OCI-LY7 (cell line): ENCODE measurements at regions not wholly inside any gene's neighbourhood (a gene's known extent, or its start where the extent isn't known, plus 50 kb on each side); places are given as distances from the start of the nearest gene placed in this dataset.

ENCODE experiments used
- BruUV-seq: library from RNA; stranded (reverse); fragments of 400-500 nt; replicated peaks from 2 replicates; lab custom pipeline; 2021; lab: Mats Ljungman, UMichigan
- CTCF ChIA-PET: fragments of 300-600 bp; sonication (Branson Sonifier 250); formaldehyde crosslinking; loops from one replicate; lab custom pipeline; 2022; ENCODE audit warnings: antibody characterized with exemption; ENCODE audit not compliant: unreplicated experiment; lab: Charles Lee
- POLR2A ChIA-PET: fragments of 300-600 bp; sonication (Branson Sonifier 250); formaldehyde crosslinking; loops from one replicate; lab custom pipeline; 2022; ENCODE audit warnings: antibody characterized with exemption; lab: Charles Lee
- DNase-seq: peaks from one replicate; pipeline ENCODE4 v3.0.0-alpha.2; 2015; ENCODE audit warnings: low spot score
- H2AFZ ChIP-seq: fragments of 200-600 bp; sonication (generic), shearing (Covaris generic); 2 replicates; pipeline ENCODE4 v1.6.1; 2014; ENCODE audit warnings: mild to moderate bottlenecking, antibody characterized with exemption, low read length, moderate library complexity
- H3K27ac ChIP-seq: fragments of 200-600 bp; sonication (generic); 2 replicates; pipeline ENCODE4 v1.5.1; 2014; ENCODE audit warnings: mixed run types, low read depth, mild to moderate bottlenecking, moderate library complexity, low read length, inconsistent platforms; ENCODE audit not compliant: poor library complexity, severe bottlenecking
- H3K36me3 ChIP-seq: fragments of 200-600 bp; sonication (generic); 2 replicates; pipeline ENCODE4 v1.6.1; 2014; ENCODE audit warnings: mild to moderate bottlenecking, antibody characterized with exemption, low read length, moderate library complexity, mixed read lengths; ENCODE audit not compliant: insufficient read depth
- H3K4me1 ChIP-seq: fragments of 200-600 bp; sonication (generic); 2 replicates; pipeline ENCODE4 v1.5.1; 2014; ENCODE audit warnings: mild to moderate bottlenecking, low read length; ENCODE audit not compliant: insufficient read depth, poor library complexity, severe bottlenecking
- H3K4me2 ChIP-seq: fragments of 200-600 bp; sonication (generic); 2 replicates; pipeline ENCODE4 v1.6.1; 2014; ENCODE audit warnings: mild to moderate bottlenecking, low read length
- H3K4me3 ChIP-seq: fragments of 200-600 bp; sonication (generic); 2 replicates; pipeline ENCODE4 v1.5.1; 2014; ENCODE audit warnings: mild to moderate bottlenecking, low read depth, low read length; ENCODE audit not compliant: poor library complexity, severe bottlenecking
- H3K79me2 ChIP-seq: fragments of 200-600 bp; sonication (generic); 2 replicates; pipeline ENCODE4 v1.6.1; 2016; ENCODE audit warnings: low read depth, mild to moderate bottlenecking, low read length, moderate library complexity, mixed read lengths; ENCODE audit not compliant: insufficient read depth
- H3K9me2 ChIP-seq: fragments of 200-600 bp; sonication (generic); 2 replicates; pipeline ENCODE4 v1.6.1; 2016; ENCODE audit warnings: mild to moderate bottlenecking, low read length, mixed read lengths; ENCODE audit not compliant: insufficient read depth
- H3K9me3 ChIP-seq: fragments of 200-600 bp; sonication (generic); 2 replicates; pipeline ENCODE4 v1.6.1; 2014; ENCODE audit warnings: mild to moderate bottlenecking, mixed run types, low read length, mixed read lengths
- H4K20me1 ChIP-seq: fragments of 200-600 bp; sonication (generic); 2 replicates; pipeline ENCODE4 v1.6.1; 2014; ENCODE audit warnings: mild to moderate bottlenecking, antibody characterized with exemption, low read length, moderate library complexity, mixed read lengths; ENCODE audit not compliant: insufficient read depth
- EZH2phosphoT487 ChIP-seq: fragments of 200-600 bp; sonication (generic); IDR thresholded peaks from 2 replicates; pipeline ENCODE4 v1.6.1; 2018; ENCODE audit warnings: low read depth, borderline replicate concordance, mild to moderate bottlenecking, mixed run types, antibody characterized with exemption, low read length, moderate library complexity, mixed read lengths
- intact Hi-C: fragments of 100-400 bp; cut with micrococcal nuclease; formaldehyde crosslinking; loops from one replicate; pipeline ENCODE4 v1.10.0; 2022; ENCODE audit not compliant: unreplicated experiment
- TF ChIP-seq, protein P1 (sequence below): fragments of 200-600 bp; sonication (generic); conservative IDR thresholded peaks from 2 replicates; pipeline ENCODE4 v1.5.1; 2014; ENCODE audit warnings: mild to moderate bottlenecking, antibody characterized with exemption, low read length, moderate library complexity, mixed read lengths

DNA sequence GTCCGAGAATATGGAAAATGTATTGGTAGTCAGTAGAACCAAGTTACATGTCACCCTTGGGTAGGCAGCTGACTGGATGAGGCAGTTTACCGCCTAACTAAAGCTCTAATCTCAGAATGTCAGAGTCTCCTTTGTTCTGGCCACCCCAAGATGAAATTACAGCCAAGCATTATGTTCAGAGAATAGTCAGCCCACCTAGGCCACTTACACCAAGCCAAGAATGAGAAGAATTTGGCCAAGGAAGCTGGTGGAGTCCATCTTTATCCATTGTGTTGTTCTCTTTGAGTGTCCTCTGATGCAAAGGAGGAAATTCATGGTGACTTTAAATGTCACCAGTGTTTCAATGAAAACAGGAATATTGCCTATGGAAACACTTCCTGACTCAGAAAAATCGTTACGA is 275.1 kb upstream of the MAP3K1 start:
- no peak overlapping the region for H3K4me3 ChIP-seq
- no peaks in the 10 kb centered on the region for H3K9me2 ChIP-seq
- H3K9me3 ChIP-seq, result no peaks in the 10 kb centered on the region
- H3K4me1 ChIP-seq, result no peaks in the 10 kb centered on the region
- DNase-seq, result no peak
- ChIA-PET POLR2A (interaction anchor here (1.1 to 1.5 kb wide), 2 partner anchors 12 to 65 kb away, joined by 3 to 4 read pairs; no protein-coding TSS in a partner anchor), CTCF (no interaction called here)
- no peak for TF ChIP-seq EZH2phosphoT487
- TF ChIP-seq, protein P1, sequence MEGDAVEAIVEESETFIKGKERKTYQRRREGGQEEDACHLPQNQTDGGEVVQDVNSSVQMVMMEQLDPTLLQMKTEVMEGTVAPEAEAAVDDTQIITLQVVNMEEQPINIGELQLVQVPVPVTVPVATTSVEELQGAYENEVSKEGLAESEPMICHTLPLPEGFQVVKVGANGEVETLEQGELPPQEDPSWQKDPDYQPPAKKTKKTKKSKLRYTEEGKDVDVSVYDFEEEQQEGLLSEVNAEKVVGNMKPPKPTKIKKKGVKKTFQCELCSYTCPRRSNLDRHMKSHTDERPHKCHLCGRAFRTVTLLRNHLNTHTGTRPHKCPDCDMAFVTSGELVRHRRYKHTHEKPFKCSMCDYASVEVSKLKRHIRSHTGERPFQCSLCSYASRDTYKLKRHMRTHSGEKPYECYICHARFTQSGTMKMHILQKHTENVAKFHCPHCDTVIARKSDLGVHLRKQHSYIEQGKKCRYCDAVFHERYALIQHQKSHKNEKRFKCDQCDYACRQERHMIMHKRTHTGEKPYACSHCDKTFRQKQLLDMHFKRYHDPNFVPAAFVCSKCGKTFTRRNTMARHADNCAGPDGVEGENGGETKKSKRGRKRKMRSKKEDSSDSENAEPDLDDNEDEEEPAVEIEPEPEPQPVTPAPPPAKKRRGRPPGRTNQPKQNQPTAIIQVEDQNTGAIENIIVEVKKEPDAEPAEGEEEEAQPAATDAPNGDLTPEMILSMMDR, result no peak
- H3K4me2 ChIP-seq, result no peak overlapping the region
- H4K20me1 ChIP-seq, result no peaks in the 10 kb centered on the region
- intact Hi-C loops, result no loop called here
- no peak overlapping the region for H3K27ac ChIP-seq
- no peaks in the 10 kb centered on the region for H3K79me2 ChIP-seq
- no TSS peak for BruUV-seq
- H2AFZ ChIP-seq, result no peak overlapping the region
- H3K36me3 ChIP-seq, result no peaks in the 10 kb centered on the region

DNA sequence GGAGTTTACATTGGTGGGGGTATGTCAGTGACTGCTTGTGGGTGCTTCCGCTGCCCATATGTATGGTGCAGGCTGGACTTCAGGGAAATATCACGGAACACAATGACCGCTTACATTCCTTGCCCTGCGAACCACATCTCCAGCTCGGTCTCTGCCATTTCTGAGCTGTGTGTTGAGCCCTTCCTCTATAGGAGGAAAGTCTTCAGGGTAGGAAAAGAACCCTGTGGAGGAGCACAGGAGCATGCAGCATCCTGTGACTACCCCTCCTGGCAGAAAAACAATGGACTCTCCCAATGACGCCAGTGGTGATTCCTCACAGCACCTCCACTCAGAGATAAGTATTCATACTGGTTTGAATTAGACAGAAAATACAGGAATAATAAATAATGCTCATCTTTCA is 276.8 kb upstream of the MAP3K1 start:
- Histone ChIP-seq H3K4me3 (no peak overlapping the region), H3K4me1 (no peaks in the 10 kb centered on the region), H2AFZ (no peak overlapping the region), H3K36me3 (no peaks in the 10 kb centered on the region), H4K20me1 (no peaks in the 10 kb centered on the region), H3K79me2 (no peaks in the 10 kb centered on the region), H3K9me2 (no peaks in the 10 kb centered on the region), H3K4me2 (no peak overlapping the region), H3K27ac (no peak overlapping the region), H3K9me3 (no peaks in the 10 kb centered on the region)
- CTCF ChIA-PET, result no interaction called here
- BruUV-seq, result no TSS peak
- intact Hi-C loops, result no loop called here
- no peak for DNase-seq
- TF ChIP-seq, protein P1, result no peak
- TF ChIP-seq EZH2phosphoT487, result no peak
- POLR2A ChIA-PET, result interaction anchor here (0.7 kb wide), 1 partner anchor 616 kb away, joined by 4 read pairs; no protein-coding TSS in a partner anchor

DNA sequence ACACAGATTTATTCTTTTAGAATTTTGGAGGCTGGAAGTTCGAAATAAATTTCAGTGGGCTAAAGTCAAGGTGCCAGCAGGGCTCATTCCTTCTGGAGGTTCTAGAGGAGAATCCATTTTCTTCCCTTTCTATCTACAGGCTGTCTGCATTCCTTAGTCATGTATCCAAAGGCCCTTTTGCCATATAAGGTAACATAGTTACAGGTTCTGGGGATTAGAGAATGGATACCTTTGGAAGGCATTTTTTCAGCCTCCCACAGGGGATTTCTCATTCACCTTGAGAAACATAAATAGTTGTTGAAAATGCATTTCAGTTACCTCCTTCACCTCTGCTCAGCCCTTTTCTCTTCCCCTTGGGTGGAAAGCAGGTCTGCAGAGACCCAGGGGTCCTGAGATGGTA is 280.0 kb upstream of the MAP3K1 start:
- no peaks in the 10 kb centered on the region for H3K4me1 ChIP-seq
- TF ChIP-seq, protein P1, result no peak
- TF ChIP-seq EZH2phosphoT487, result no peak
- no peaks in the 10 kb centered on the region for H3K79me2 ChIP-seq
- no peaks in the 10 kb centered on the region for H3K36me3 ChIP-seq
- no peaks in the 10 kb centered on the region for H4K20me1 ChIP-seq
- BruUV-seq, result no TSS peak
- ChIA-PET CTCF (no interaction called here), POLR2A (no interaction called here)
- no peaks in the 10 kb centered on the region for H3K9me2 ChIP-seq
- H3K4me2 ChIP-seq, result no peak overlapping the region
- H3K27ac ChIP-seq, result no peak overlapping the region
- no peak for DNase-seq
- no peak overlapping the region for H3K4me3 ChIP-seq
- H3K9me3 ChIP-seq, result no peaks in the 10 kb centered on the region
- no peak overlapping the region for H2AFZ ChIP-seq
- intact Hi-C loops, result no loop called here
